Skeletal muscle tissue (tissue), 3 donors: ENCODE measurements at regions not wholly inside any gene's neighbourhood (a gene's known extent, or its start where the extent isn't known, plus 50 kb on each side); places are given as distances from the start of the nearest gene placed in this dataset.

Experiments
- H3K27ac ChIP-seq: one replicate; pipeline ENCODE4 v1.7.0; 2013; ENCODE audit warnings: mild to moderate bottlenecking, low read depth, low read length, inconsistent platforms
- H3K27me3 ChIP-seq, 3 donors: one replicate each; pipeline ENCODE4 v1.7.0; 2013; ENCODE audit warnings: low read length in 3 of 3; ENCODE audit not compliant: control insufficient read depth in 3 of 3, insufficient read depth in 3 of 3
- H3K36me3 ChIP-seq, 3 donors: one replicate each; pipeline ENCODE4 v1.7.0; 2013; ENCODE audit warnings: low read length in 3 of 3; ENCODE audit not compliant: control insufficient read depth in 3 of 3, insufficient read depth in 3 of 3
- H3K4me1 ChIP-seq, 3 donors: one replicate each; pipeline ENCODE4 v1.7.0; 2013; ENCODE audit warnings: low read length in 3 of 3, mild to moderate bottlenecking in 3 of 3; ENCODE audit not compliant: control insufficient read depth in 3 of 3, insufficient read depth in 3 of 3
- H3K4me3 ChIP-seq, 3 donors: one replicate each; pipeline ENCODE4 v1.7.0; 2013; ENCODE audit warnings: low read length in 3 of 3
- H3K9ac ChIP-seq, 3 donors: one replicate each; pipeline ENCODE4 v1.7.0; 2013; ENCODE audit warnings: low read length in 3 of 3, mild to moderate bottlenecking in 3 of 3, moderate library complexity in 2 of 3, low read depth in 1 of 3
- H3K9me3 ChIP-seq, 3 donors: one replicate each; pipeline ENCODE4 v1.7.0; 2013; ENCODE audit warnings: low read length in 3 of 3; ENCODE audit not compliant: control insufficient read depth in 3 of 3
- donor health status: Osteomylitis.

DNA sequence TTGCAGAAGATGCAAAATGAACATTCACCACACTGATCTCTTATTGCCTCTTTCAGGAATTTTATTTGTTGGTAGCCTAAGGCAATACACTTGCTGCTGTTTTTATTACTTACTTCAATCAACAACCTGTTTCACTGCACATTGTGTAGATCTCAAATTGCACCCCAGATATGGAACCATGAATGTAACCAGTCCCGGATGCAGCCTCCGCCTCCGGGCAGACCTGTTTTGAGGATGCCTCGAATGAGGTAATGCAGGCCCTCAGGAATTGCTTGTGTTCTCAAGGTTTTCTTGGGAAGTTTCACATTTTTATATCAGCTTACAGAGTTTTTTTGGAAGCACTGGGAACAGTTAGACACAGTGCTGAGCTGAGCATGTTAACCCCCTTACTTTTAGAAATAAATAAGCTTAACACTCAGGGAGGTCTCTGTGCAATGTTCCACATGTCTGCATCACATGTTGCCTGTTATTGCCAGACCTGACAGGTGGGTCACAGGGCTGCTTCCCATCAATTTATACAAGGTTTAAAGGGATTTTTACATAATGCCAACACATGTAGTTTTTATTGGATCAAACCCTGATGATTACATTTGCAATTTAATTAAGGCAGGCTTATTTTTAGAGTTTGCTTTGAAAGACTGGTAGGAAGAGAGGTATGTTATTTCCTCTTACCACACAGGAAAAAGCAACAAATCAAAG lies 193.1 kb upstream of the POM121L12 start:
- Histone ChIP-seq H3K9ac (no peak overlapping the region), H3K4me3 (no peak overlapping the region), H3K27me3 (no peaks in the 10 kb centered on the region), H3K9me3 (peaks cover 0 to 2% (median 0%) of the 10 kb centered on the region in 3 donors), H3K36me3 (no peaks in the 10 kb centered on the region), H3K27ac (no peak overlapping the region), H3K4me1 (no peaks in the 10 kb centered on the region)

DNA sequence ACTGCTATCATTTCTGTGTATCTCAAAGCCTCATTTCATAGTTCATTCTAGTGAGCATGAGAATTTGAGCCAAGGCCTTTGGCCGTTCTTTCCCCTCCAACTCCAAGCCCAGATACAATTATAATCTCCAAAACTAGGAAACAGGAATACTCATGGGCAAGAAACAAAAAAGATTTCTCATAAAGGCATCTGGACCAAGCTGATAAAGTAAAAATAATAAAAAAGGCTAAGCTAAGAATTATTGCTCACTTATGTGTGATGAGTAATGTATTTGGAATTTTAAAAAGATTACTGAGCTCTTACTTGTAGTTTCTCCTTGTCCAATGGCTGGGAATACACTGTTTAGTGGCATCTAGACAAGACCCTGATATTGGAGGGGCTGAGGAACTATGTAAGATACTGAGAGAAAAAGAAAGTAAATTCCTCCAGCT lies 196.4 kb upstream of the POM121L12 start:
- Histone ChIP-seq H3K9me3 (no peaks in the 10 kb centered on the region), H3K9ac (no peak overlapping the region), H3K4me1 (no peaks in the 10 kb centered on the region), H3K27ac (no peak overlapping the region), H3K36me3 (no peaks in the 10 kb centered on the region), H3K4me3 (no peak overlapping the region), H3K27me3 (no peaks in the 10 kb centered on the region)

- no peak overlapping the region for H3K27ac ChIP-seq
- no peak overlapping the region for H3K4me3 ChIP-seq
- H3K4me1 ChIP-seq: no peaks in the 10 kb centered on the region
- no peaks in the 10 kb centered on the region for H3K36me3 ChIP-seq
- no peaks in the 10 kb centered on the region for H3K9me3 ChIP-seq
- H3K27me3 ChIP-seq: no peaks in the 10 kb centered on the region
- no peak overlapping the region for H3K9ac ChIP-seq
These were observed 204.1 kb upstream of the POM121L12 start for GRCh38 chr7:52831321-52831720.

GRCh38 chr7:52830801-52831200 lies 204.6 kb upstream of the POM121L12 start:
- no peak overlapping the region for H3K9ac ChIP-seq
- H3K36me3 ChIP-seq: no peaks in the 10 kb centered on the region
- H3K27me3 ChIP-seq: no peaks in the 10 kb centered on the region
- H3K4me3 ChIP-seq: no peak overlapping the region
- H3K27ac ChIP-seq: no peak overlapping the region
- no peaks in the 10 kb centered on the region for H3K9me3 ChIP-seq
- H3K4me1 ChIP-seq: no peaks in the 10 kb centered on the region

- no peaks in the 10 kb centered on the region for H3K27me3 ChIP-seq
- no peaks in the 10 kb centered on the region for H3K36me3 ChIP-seq
- H3K4me3 ChIP-seq: no peak overlapping the region
- H3K4me1 ChIP-seq: no peaks in the 10 kb centered on the region
- H3K27ac ChIP-seq: no peak overlapping the region
- no peak overlapping the region for H3K9ac ChIP-seq
- H3K9me3 ChIP-seq: peaks cover 0 to 3% (median under 1%) of the 10 kb centered on the region in 3 donors
These were observed 208.7 kb upstream of the POM121L12 start for GRCh38 chr7:52826515-52827265.

DNA sequence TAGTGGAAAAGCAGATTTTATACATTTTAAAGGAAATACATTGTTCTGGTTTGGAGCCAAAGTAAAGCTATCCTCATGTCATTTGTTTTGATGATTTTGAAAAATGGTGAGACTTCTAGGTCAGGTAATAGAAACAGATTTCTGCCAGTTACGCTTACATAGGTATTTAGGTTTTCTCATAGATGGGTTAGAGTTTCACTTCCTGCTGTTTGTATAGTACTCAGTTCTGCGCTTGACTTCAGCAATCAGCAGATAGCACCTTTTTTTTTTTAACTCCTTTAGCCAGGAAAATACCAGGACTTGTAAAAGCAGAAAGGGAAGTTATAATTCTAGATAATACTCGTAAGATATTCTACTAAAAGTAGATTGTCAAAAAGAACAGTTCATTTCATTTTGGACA lies 209.8 kb upstream of the POM121L12 start:
- H3K27me3 ChIP-seq: no peaks in the 10 kb centered on the region
- H3K36me3 ChIP-seq: no peaks in the 10 kb centered on the region
- peaks cover 0 to 6% (median 3%) of the 10 kb centered on the region in 3 donors for H3K9me3 ChIP-seq
- H3K9ac ChIP-seq: no peak overlapping the region
- no peak overlapping the region for H3K27ac ChIP-seq
- H3K4me1 ChIP-seq: no peaks in the 10 kb centered on the region
- H3K4me3 ChIP-seq: no peak overlapping the region

- Histone ChIP-seq H3K27ac (no peak overlapping the region), H3K9ac (no peak overlapping the region), H3K4me3 (no peak overlapping the region), H3K36me3 (no peaks in the 10 kb centered on the region), H3K27me3 (no peaks in the 10 kb centered on the region), H3K9me3 (peaks cover 0 to 3% (median 0%) of the 10 kb centered on the region in 3 donors), H3K4me1 (no peaks in the 10 kb centered on the region)
These were observed 223.9 kb upstream of the POM121L12 start for GRCh38 chr7:52811537-52811936.

GRCh38 chr7:52799817-52800216 lies 235.6 kb upstream of the POM121L12 start:
- no peak overlapping the region for H3K4me3 ChIP-seq
- H3K27ac ChIP-seq: no peak overlapping the region
- no peaks in the 10 kb centered on the region for H3K27me3 ChIP-seq
- no peaks in the 10 kb centered on the region for H3K36me3 ChIP-seq
- H3K4me1 ChIP-seq: no peaks in the 10 kb centered on the region
- no peaks in the 10 kb centered on the region for H3K9me3 ChIP-seq
- no peak overlapping the region for H3K9ac ChIP-seq

DNA sequence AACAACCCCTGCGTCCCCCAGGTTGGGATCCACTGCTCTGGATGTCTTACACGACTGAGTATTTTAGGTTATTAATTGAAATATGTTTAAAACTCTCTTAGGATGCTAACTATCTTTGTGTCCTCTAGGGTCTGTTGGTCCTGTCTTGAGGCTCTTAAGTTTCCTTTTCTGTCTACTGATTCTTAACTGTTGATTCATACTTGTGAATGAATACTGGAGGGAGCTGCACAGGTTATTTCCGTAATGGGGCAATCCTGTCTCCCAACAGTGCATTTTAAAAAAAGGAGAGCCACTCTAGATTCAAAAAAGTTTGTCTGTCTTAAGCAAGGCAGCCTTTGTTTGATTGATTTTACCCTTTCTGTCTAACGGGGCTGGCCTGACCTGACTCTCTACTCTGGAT lies 237.6 kb upstream of the POM121L12 start:
- no peaks in the 10 kb centered on the region for H3K9me3 ChIP-seq
- H3K27me3 ChIP-seq: no peaks in the 10 kb centered on the region
- no peak overlapping the region for H3K9ac ChIP-seq
- no peak overlapping the region for H3K4me3 ChIP-seq
- no peak overlapping the region for H3K27ac ChIP-seq
- H3K4me1 ChIP-seq: no peaks in the 10 kb centered on the region
- no peaks in the 10 kb centered on the region for H3K36me3 ChIP-seq

DNA sequence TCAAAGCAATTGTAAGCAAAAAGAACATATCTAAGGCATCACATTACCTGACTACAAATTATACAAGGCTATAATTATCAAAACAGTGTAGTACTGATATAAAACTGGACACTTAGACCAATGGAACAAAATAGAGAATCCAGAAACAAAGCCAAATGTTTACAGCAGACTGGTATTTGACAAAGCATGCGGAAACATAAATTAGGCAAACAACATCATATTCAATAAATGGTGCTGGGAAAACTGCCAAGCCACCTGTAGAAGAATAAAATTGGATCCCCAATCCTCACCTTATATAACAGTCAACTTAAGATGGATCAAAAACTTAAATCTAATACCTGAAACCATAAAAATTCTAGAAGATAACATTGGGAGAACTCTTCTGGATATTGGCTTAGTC lies 240.8 kb upstream of the POM121L12 start:
- no peak overlapping the region for H3K27ac ChIP-seq
- H3K9ac ChIP-seq: no peak overlapping the region
- no peaks in the 10 kb centered on the region for H3K4me1 ChIP-seq
- no peaks in the 10 kb centered on the region for H3K27me3 ChIP-seq
- H3K36me3 ChIP-seq: no peaks in the 10 kb centered on the region
- H3K9me3 ChIP-seq: no peaks in the 10 kb centered on the region
- H3K4me3 ChIP-seq: no peak overlapping the region
